Suprapubic skin (tissue), 4 donors: ENCODE measurements at regions not wholly inside any gene's neighbourhood (a gene's known extent, or its start where the extent isn't known, plus 50 kb on each side); places are given as distances from the start of the nearest gene placed in this dataset.
"Not testable (repeated sequence)": the region's sequence is repeated elsewhere in the genome, so short reads cannot be mapped to it uniquely, and the experiment has no call there.

Experiments
- DNase-seq, 2 donors: peaks; one replicate each; pipeline ENCODE4 v3.0.0-alpha.2; 2019; ENCODE audit warnings: low spot score in 2 of 2
- H3K27ac ChIP-seq: fragments of 200-600 bp; sonication (generic); one replicate; pipeline ENCODE4 v1.5.1; 2019
- H3K27me3 ChIP-seq: fragments of 200-600 bp; sonication (generic); one replicate; pipeline ENCODE4 v1.5.1; 2019
- H3K36me3 ChIP-seq: fragments of 200-600 bp; sonication (generic); one replicate; pipeline ENCODE4 v1.5.1; 2019
- H3K4me1 ChIP-seq: fragments of 200-600 bp; sonication (generic); one replicate; pipeline ENCODE4 v1.5.1; 2019
- H3K4me3 ChIP-seq: fragments of 200-600 bp; sonication (generic); one replicate; pipeline ENCODE4 v1.5.1; 2019; ENCODE audit warnings: mild to moderate bottlenecking
- H3K9me3 ChIP-seq: fragments of 200-600 bp; sonication (generic); one replicate; pipeline ENCODE4 v1.5.1; 2019
- CTCF ChIP-seq, 2 donors: fragments of 200-600 bp in 1 of 2; fragments of 450-650 bp in 1 of 2; sonication (generic) in 1 of 2; IDR thresholded peaks; one replicate each; pipeline ENCODE4 v1.5.1; 2016 to 2019; ENCODE audit warnings: antibody characterized with exemption in 2 of 2, mild to moderate bottlenecking in 1 of 2, moderate library complexity in 1 of 2
- EP300 ChIP-seq: sonication (generic); formaldehyde crosslinking; IDR thresholded peaks from one replicate; pipeline ENCODE4 v1.6.1; 2017; ENCODE audit warnings: antibody characterized with exemption
- POLR2A ChIP-seq, 2 donors: fragments of 450-650 bp; IDR thresholded peaks; one replicate each; pipeline ENCODE4 v1.6.1; 2017; ENCODE audit warnings: antibody characterized with exemption in 2 of 2, mild to moderate bottlenecking in 2 of 2, moderate library complexity in 2 of 2
- POLR2AphosphoS5 ChIP-seq, 3 donors: sonication (generic); formaldehyde crosslinking; IDR thresholded peaks; one replicate each; pipeline ENCODE4 v1.6.1; 2017; ENCODE audit warnings: antibody characterized with exemption in 3 of 3
- WGBS: methylation state at CpG from one replicate; pipeline ENCODE4 v1.1.5; 2018; 5-methylcytosine and 5-hydroxymethylcytosine counted together

- Histone ChIP-seq H3K4me1 (peaks cover 8% of the 10 kb centered on the region), H3K36me3 (no peaks in the 10 kb centered on the region), H3K4me3 (no peak overlapping the region), H3K9me3 (no peaks in the 10 kb centered on the region), H3K27me3 (no peaks in the 10 kb centered on the region), H3K27ac (peak overlapping the region; percentile 74)
- TF ChIP-seq POLR2AphosphoS5 (IDR thresholded peaks at IDR 0.05) (peak in 1 of 3 donors; percentile 49), EP300 (no peak), POLR2A (IDR thresholded peaks at IDR 0.05) (no peak), CTCF (IDR thresholded peaks at IDR 0.05) (no peak)
- DNase-seq: no peak
- WGBS: 57% methylated on average over 11 of the region's 11 CpGs
Observed at GRCh38 chr13:44848920-44849676, 140.2 kb downstream of the NUFIP1 start.

- not testable (repeated sequence) for DNase-seq, H3K4me3 ChIP-seq, H3K27ac ChIP-seq, H3K27me3 ChIP-seq, H3K9me3 ChIP-seq, H3K36me3 ChIP-seq, H3K4me1 ChIP-seq
- 83% methylated on average over 11 of the region's 11 CpGs for WGBS
Observed at GRCh38 chr13:44845281-44846058, 143.8 kb downstream of the NUFIP1 start.

DNA sequence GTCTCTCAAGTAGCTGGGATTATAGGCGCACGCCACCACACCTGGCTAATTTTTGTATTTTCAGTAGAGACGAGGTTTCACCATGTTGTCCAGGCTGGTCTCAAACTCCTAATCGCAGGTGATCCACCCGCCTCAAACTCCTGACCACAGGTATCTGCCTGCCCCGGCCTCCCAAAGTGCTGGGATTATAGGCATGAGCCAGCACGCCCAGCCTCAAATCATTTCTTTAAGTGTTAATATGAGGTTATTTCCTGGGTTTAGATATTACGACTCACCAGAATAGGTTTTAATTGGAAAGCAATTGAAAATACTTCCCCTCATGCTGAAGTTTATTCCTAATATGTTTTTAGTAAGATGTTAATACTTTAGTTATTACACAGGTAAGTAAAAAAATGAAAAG lies 144.5 kb downstream of the NUFIP1 start:
- Histone ChIP-seq H3K36me3 (no peaks in the 10 kb centered on the region), H3K4me3 (no peak overlapping the region), H3K9me3 (no peaks in the 10 kb centered on the region), H3K27me3 (no peaks in the 10 kb centered on the region), H3K4me1 (no peaks in the 10 kb centered on the region), H3K27ac (no peak overlapping the region)
- WGBS: 78% methylated on average over 8 of the region's 8 CpGs
- no peak for TF ChIP-seq EP300
- TF ChIP-seq POLR2A (IDR thresholded peaks at IDR 0.05): no peak
- TF ChIP-seq POLR2AphosphoS5 (IDR thresholded peaks at IDR 0.05): no peak
- no peak for TF ChIP-seq CTCF (IDR thresholded peaks at IDR 0.05)
- DNase-seq: no peak

DNA sequence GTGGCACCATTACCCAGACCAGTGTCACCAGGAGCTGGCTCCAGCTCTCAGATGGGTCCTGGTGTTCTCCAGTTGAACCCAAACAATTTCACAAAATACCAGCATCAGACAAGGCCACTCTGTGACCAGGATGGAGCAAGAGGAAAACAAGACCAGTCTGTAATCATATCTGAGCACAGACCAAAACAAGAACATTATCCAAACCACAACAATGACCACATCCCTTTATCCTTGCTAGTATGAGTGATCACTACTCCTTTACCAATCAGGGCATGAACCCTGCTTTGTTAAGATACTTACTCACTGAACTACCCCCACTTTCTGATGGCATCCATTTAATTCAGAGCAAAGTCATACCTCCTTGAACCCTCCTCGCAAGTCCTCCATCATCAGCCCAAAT lies 145.9 kb downstream of the NUFIP1 start:
- 95% methylated on average over 1 of the region's 1 CpG for whole genome bisulfite sequencing
- Histone ChIP-seq H3K9me3 (no peaks in the 10 kb centered on the region), H3K4me3 (no peak overlapping the region), H3K36me3 (no peaks in the 10 kb centered on the region), H3K27ac (no peak overlapping the region), H3K27me3 (no peaks in the 10 kb centered on the region), H3K4me1 (no peaks in the 10 kb centered on the region)
- DNase-seq: no peak
- TF ChIP-seq POLR2A (IDR thresholded peaks at IDR 0.05) (no peak), CTCF (IDR thresholded peaks at IDR 0.05) (no peak), EP300 (no peak), POLR2AphosphoS5 (IDR thresholded peaks at IDR 0.05) (no peak)

DNA sequence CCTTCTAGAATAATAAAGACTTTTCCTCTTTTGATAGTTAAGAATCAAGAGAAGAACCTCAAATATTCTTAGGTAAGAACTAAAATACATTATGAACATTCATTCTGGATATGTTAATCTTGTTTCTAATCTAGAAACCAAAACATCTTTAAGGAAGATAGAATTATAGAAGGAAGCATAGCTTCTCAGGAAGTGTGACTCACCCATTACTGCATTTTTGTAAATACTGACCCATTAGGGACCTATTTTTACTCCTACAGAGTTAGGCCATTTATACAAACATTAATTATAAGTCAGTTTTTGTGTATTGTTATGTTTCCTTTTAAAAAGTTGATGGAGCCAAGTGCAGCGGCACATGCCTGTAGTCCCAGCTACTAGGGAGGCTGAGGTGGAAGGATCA lies 147.1 kb downstream of the NUFIP1 start:
- Histone ChIP-seq H3K4me1 (no peaks in the 10 kb centered on the region), H3K36me3 (no peaks in the 10 kb centered on the region), H3K27me3 (no peaks in the 10 kb centered on the region), H3K27ac (no peak overlapping the region), H3K9me3 (no peaks in the 10 kb centered on the region), H3K4me3 (no peak overlapping the region)
- WGBS: 91% methylated on average over 1 of the region's 1 CpG
- DNase-seq: no peak
- no peak for TF ChIP-seq EP300
- TF ChIP-seq POLR2A (IDR thresholded peaks at IDR 0.05): no peak
- TF ChIP-seq CTCF (IDR thresholded peaks at IDR 0.05): no peak
- TF ChIP-seq POLR2AphosphoS5 (IDR thresholded peaks at IDR 0.05): no peak
